Ascending aorta (tissue), 2 donors: ENCODE measurements at regions not wholly inside any gene's neighbourhood (a gene's known extent, or its start where the extent isn't known, plus 50 kb on each side); places are given as distances from the start of the nearest gene placed in this dataset.

Experiments used
- DNase-seq, 2 donors: peaks; one replicate each; pipeline ENCODE4 v3.0.0-alpha.2; 2019; ENCODE audit warnings: low spot score in 2 of 2
- H3K27ac ChIP-seq, 2 donors: fragments of 200-600 bp; sonication (generic); one replicate each; pipeline ENCODE4 v1.5.1; 2016 to 2017; ENCODE audit warnings: mild to moderate bottlenecking in 1 of 2
- H3K27me3 ChIP-seq: fragments of 200-600 bp; sonication (generic); one replicate; pipeline ENCODE4 v1.5.1; 2017
- H3K36me3 ChIP-seq, 2 donors: fragments of 200-600 bp; sonication (generic); one replicate each; pipeline ENCODE4 v1.5.1; 2016
- H3K4me1 ChIP-seq, 2 donors: fragments of 200-600 bp; sonication (generic); one replicate each; pipeline ENCODE4 v1.5.1; 2016 to 2017; ENCODE audit warnings: mild to moderate bottlenecking in 1 of 2
- H3K4me3 ChIP-seq, 2 donors: fragments of 200-600 bp; sonication (generic); one replicate each; pipeline ENCODE4 v1.5.1; 2016 to 2017; ENCODE audit warnings: mild to moderate bottlenecking in 1 of 2
- H3K9me3 ChIP-seq, 2 donors: fragments of 200-600 bp; sonication (generic); one replicate each; pipeline ENCODE4 v1.5.1; 2016
- CTCF ChIP-seq, 3 experiments: fragments of 200-600 bp in 2 of 3; fragments of 450-650 bp in 1 of 3; sonication (generic) in 2 of 3; IDR thresholded peaks; one replicate each; pipeline ENCODE4 v1.5.1; 2016 to 2019; ENCODE audit warnings: antibody characterized with exemption in 3 of 3, mild to moderate bottlenecking in 1 of 3, moderate library complexity in 1 of 3
- intact Hi-C: fragments of 100-400 bp; cut with DNase I; formaldehyde crosslinking; loops from one replicate; pipeline ENCODE4 v1.15.1; 2023

GRCh38 chr13:74218291-74218690 lies 84.1 kb upstream of the KLF12 start:
- no peak overlapping the region for H3K27ac ChIP-seq
- no peaks in the 10 kb centered on the region for H3K4me1 ChIP-seq
- no peaks in the 10 kb centered on the region for H3K36me3 ChIP-seq
- H3K4me3 ChIP-seq: no peak overlapping the region
- H3K27me3 ChIP-seq: no peaks in the 10 kb centered on the region
- no peak for DNase-seq
- TF ChIP-seq CTCF (IDR thresholded peaks at IDR 0.05): no peak
- intact Hi-C loops: no loop called here
- no peaks in the 10 kb centered on the region for H3K9me3 ChIP-seq

- no peak overlapping the region for H3K27ac ChIP-seq
- no peak for TF ChIP-seq CTCF (IDR thresholded peaks at IDR 0.05)
- intact Hi-C loops: no loop called here
Observed at GRCh38 chr13:74217811-74218210, 83.6 kb upstream of the KLF12 start.

GRCh38 chr13:74215420-74215819 lies 81.2 kb upstream of the KLF12 start:
- Histone ChIP-seq H3K9me3 (no peaks in the 10 kb centered on the region), H3K4me1 (peaks cover 0 to 2% of the 10 kb centered on the region in 2 donors), H3K27me3 (no peaks in the 10 kb centered on the region), H3K36me3 (no peaks in the 10 kb centered on the region), H3K27ac (no peak overlapping the region), H3K4me3 (no peak overlapping the region)
- no peak for TF ChIP-seq CTCF (IDR thresholded peaks at IDR 0.05)
- DNase-seq: no peak
- intact Hi-C loops: no loop called here

More at GRCh38 chr13:74217811-74218210, 83.6 kb upstream of the KLF12 start:
- H3K27me3 ChIP-seq: no peaks in the 10 kb centered on the region
- no peaks in the 10 kb centered on the region for H3K36me3 ChIP-seq
- H3K9me3 ChIP-seq: no peaks in the 10 kb centered on the region
- H3K4me3 ChIP-seq: no peak overlapping the region
- no peaks in the 10 kb centered on the region for H3K4me1 ChIP-seq
- DNase-seq: no peak

GRCh38 chr13:74214321-74214720 lies 80.1 kb upstream of the KLF12 start:
- no peak overlapping the region for H3K4me3 ChIP-seq
- no peaks in the 10 kb centered on the region for H3K9me3 ChIP-seq
- no peak for DNase-seq
- no peaks in the 10 kb centered on the region for H3K36me3 ChIP-seq
- peaks cover 0 to 5% of the 10 kb centered on the region in 2 donors for H3K4me1 ChIP-seq
- no peak for TF ChIP-seq CTCF (IDR thresholded peaks at IDR 0.05)
- no peaks in the 10 kb centered on the region for H3K27me3 ChIP-seq
- intact Hi-C loops: loop anchor here (5.0 kb wide), 2 partner anchors 33 to 73 kb away; no protein-coding TSS in a partner anchor
- H3K27ac ChIP-seq: no peak overlapping the region

- H3K4me1 ChIP-seq: peaks cover 0 to 9% of the 10 kb centered on the region in 2 donors
- H3K36me3 ChIP-seq: no peaks in the 10 kb centered on the region
- peak; percentile 30 to 89 for DNase-seq
- no peak for TF ChIP-seq CTCF (IDR thresholded peaks at IDR 0.05)
- H3K27me3 ChIP-seq: no peaks in the 10 kb centered on the region
- peak overlapping the region; percentile 69 to 87 for H3K27ac ChIP-seq
- no peaks in the 10 kb centered on the region for H3K9me3 ChIP-seq
- intact Hi-C loops: loop anchor here (1.0 to 5.0 kb wide), 3 partner anchors 36 to 76 kb away; no protein-coding TSS in a partner anchor
- H3K4me3 ChIP-seq: peak overlapping the region in 1 of 2 donors; percentile 7
Observed at GRCh38 chr13:74210693-74211393, 76.6 kb upstream of the KLF12 start.
